ENCODE measurements at regions not wholly inside any gene's neighbourhood (a gene's known extent, or its start where the extent isn't known, plus 50 kb on each side); places are given as distances from the start of the nearest gene placed in this dataset.

DNA sequence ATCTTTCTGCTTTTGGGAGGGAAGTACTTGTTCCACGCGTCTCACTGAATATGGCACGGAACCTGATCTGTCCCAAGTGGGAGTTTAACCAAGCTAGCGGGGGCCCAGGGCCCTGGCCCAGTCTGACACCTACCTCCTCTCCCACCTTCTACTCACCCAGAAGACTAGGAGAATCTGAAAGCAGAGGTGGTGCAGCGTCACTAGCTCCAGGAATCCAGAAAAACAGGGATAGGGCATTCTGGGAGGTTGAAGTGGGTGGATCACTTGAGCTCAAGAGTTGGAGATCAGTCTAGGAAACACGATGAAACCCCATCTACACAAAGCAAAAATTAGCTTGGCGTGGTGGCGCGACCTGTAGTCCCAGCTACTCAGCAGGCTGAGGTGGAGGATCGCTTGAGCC is 163.5 kb upstream of the ZNF267 start:
- DNase-seq (ENCODE audit: low spot score), result no peak
- no peak for TF ChIP-seq CTCF (IDR thresholded peaks at IDR 0.05; ENCODE audit: extremely low read depth, missing control alignments)

DNA sequence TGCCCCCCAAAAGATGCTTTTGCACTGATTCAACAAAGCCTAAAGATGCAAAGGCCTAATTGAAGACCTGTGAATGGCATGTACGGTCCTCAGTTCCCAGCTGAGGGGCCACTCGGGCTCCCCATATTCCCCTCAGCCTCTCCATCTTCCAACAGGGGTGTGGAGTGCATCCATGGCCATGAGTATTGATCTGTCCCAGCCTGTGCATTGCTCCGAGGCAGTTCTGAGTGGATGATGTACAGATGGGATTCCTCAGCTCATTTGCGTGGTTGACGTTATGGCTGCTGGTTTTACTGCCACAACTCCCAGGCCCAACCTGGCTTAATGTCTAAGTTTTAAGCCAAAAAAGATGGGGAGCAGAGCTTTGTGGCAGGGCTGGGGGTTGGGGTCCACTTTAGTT is 162.7 kb upstream of the ZNF267 start:
- no peak for DNase-seq (ENCODE audit: low spot score)
- TF ChIP-seq CTCF (IDR thresholded peaks at IDR 0.05; ENCODE audit: extremely low read depth, missing control alignments), result no peak

DNA sequence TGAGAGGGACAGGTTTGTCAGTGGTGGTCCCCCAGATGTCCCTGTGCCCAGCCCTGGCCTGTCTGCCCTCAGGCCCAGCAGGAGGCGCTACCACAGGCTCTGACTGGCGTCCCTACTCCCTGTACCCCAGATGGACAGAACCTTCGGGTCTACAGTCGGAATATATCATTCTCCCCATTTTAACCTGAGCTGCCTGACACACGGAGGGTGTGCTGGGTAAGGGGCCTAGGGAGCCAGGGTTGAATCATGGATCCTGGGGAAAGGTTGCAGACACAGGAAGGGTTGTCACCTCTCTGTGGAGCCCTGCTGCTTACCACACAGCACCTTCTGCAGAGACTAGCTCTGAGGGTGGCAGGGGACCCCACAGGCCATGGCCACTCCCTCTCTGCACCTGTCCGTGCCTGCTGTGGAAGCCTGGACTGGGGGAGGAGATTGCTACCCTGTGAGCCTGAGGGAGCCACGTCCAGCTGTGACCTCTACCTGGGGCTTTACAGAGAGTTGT is 162.2 kb upstream of the ZNF267 start:
- TF ChIP-seq CTCF (IDR thresholded peaks at IDR 0.05; ENCODE audit: extremely low read depth, missing control alignments), result no peak
- DNase-seq (ENCODE audit: low spot score), result no peak

DNA sequence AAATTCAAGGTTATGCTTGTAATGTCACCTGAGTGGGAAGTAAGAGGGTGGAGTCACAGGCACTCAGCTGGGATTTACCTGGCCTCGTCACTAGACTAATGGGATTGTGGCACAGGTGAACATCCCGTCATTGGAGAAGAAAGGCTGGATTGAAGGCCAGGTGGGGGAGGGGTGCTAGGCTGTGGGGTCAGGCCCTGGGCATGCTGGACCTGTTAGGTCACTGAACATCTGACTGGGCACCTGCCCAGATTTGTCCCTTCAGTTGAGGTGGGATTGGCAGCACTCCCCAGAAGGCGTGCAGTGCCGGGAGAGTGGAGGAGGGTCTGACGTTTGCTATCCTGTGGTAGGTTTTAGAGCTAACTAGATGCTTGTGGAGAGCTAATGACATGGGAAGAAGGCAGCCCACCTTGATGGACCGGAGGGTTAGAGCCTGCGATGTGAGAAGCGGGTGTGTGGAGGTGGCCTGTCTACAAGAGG is 161.5 kb upstream of the ZNF267 start:
- no peak for DNase-seq (ENCODE audit: low spot score)
- TF ChIP-seq CTCF (IDR thresholded peaks at IDR 0.05; ENCODE audit: extremely low read depth, missing control alignments), result no peak

DNA sequence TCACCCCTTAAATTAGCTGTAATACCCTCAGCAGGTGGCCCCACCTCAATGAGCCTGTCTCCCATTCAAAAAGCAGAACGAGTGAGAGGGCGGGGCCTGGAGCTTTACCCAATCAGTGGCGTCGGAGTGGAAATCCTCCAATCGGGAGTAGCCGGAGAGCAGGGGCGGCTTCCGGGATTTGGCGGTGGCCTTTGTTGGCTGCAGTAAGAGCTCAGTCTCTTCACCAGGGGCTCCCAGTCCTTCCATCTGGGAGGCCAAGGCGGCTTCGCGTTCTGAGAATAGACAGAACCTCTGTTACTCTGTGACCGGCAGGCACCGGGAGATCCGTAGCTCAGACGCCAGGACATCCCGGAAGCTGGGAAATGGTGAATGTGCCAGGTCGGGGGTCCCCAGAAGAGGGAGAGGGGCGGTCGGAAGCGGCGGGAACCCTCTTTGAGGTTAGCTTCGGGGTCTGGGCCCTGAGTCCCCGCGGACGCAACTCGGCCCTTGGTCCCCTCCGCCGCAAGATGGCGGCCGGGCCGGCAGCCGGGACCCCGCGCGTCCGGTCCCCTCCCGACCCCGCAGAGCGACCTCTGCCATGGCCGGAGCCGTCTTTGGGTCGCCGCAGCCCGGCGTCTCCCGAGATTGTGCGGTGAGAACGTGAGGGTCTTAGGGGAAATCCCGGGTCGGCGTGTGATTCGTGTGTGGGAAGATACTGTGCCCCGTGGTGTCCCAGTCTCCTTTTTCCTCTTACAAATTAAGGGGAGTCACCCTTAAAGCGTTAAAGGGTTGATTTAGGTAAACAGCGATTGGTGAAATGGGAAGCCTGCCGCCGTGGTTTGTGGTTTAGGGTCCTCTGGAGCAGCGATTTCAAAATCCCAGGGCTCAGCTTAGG is 160.3 kb upstream of the ZNF267 start:
- TF ChIP-seq CTCF (IDR thresholded peaks at IDR 0.05; ENCODE audit: extremely low read depth, missing control alignments), result no peak
- peak; percentile 92 for DNase-seq (ENCODE audit: low spot score)

- peak; percentile 17 for DNase-seq (ENCODE audit: low spot score)
- TF ChIP-seq CTCF (IDR thresholded peaks at IDR 0.05; ENCODE audit: extremely low read depth, missing control alignments), result no peak
Measured at GRCh38 chr16:31713945-31714902, 159.4 kb upstream of the ZNF267 start.

Data from GM20000 (cell line).